ENCODE measurements at regions not wholly inside any gene's neighbourhood (a gene's known extent, or its start where the extent isn't known, plus 50 kb on each side); places are given as distances from the start of the nearest gene placed in this dataset.
"Not testable (repeated sequence)": the region's sequence is repeated elsewhere in the genome, so short reads cannot be mapped to it uniquely, and the experiment has no call there.

DNA sequence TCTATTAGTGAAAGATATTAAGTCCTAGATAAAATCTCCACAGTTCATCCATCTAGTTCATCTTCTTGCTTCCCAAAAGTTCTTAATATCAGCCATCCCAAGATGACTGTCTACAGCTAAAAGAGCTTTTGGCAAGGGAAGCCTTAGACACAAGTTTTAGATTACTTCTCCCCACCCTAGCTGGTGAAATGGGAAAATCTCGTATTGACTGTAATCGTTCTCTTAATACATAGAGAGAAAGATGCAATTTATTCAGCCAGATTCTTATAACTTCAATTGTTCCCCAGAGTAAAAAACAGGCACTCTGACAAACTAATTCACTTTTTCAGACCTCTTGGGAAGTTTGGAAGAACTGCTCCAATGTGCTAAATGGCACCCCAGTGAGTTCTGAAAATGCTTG is 1439.6 kb upstream of the C9orf72 start:
- no peak for TF ChIP-seq POLR2A (IDR thresholded peaks at IDR 0.05; ENCODE audit: low read depth, low read length)
- FAIRE-seq (no peak), DNase-seq (ENCODE audit: insufficient read length, low spot score) (no peak)

DNA sequence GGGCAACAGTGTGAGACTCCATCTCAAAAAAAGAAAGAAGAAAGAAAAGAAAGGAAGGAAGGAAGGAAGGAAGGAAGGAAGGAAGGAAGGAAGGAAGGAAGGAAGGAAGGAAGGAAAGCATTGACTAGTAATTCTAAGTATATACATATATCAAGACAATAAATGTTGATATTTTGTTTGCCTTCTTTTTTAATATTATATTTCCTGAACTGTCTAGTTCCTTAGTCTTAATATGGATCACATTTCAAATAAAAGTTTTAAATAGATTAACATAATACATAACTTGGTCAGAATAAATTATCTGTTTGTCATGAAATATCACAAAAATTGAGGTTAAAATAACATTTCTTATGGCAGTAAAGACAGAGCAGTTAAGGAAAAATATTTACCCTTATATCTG is 1448.4 kb upstream of the C9orf72 start:
- FAIRE-seq (no peak), DNase-seq (ENCODE audit: insufficient read length, low spot score) (no peak)
- no peak for TF ChIP-seq POLR2A (IDR thresholded peaks at IDR 0.05; ENCODE audit: low read depth, low read length)

DNA sequence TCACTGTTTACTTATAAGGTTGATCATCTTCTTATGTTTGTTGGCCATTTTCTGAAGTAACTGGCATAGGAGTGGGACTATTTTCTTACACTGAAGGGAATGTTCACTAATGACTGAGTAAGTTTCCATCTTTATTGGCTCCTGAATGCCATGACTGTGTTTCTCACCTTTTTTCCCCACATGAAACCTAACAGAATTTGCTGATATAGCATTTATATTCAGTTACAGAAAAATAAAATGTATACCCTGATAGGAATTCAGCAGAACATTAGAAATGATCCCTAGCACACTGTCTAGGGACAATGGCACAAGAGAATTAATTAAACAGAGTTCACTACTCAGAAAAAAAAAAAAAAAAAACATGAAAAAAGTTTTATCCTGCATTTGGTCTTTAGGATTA is 1465.1 kb upstream of the C9orf72 start:
- peak; percentile 33 for FAIRE-seq
- no peak for TF ChIP-seq POLR2A (IDR thresholded peaks at IDR 0.05; ENCODE audit: low read depth, low read length)

DNA sequence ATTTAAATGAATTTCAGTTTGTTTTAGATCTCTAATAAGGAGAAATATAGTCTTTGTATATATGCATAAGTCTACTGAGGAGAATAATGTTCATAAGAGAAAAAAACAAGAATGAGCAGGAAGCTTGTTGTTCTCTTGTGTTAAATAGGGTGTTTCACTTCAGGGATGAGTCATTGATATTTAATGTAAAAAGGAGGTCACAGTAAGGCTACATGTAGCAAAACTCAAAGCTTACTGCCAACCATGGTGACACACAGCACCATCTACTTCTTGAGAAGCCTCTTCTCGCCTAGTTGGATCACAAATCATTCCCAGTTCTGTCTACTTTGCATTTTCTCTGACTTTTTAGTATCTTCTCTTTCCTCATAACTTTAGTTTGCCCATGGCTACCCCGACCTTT is 1466.0 kb upstream of the C9orf72 start:
- TF ChIP-seq POLR2A (IDR thresholded peaks at IDR 0.05; ENCODE audit: low read depth, low read length): no peak
- no peak for DNase-seq (ENCODE audit: insufficient read length, low spot score)
- peak; percentile 50 for FAIRE-seq

More for the DNA sequence above, 1465.1 kb upstream of the C9orf72 start:
- no peak for DNase-seq (ENCODE audit: insufficient read length, low spot score)

DNA sequence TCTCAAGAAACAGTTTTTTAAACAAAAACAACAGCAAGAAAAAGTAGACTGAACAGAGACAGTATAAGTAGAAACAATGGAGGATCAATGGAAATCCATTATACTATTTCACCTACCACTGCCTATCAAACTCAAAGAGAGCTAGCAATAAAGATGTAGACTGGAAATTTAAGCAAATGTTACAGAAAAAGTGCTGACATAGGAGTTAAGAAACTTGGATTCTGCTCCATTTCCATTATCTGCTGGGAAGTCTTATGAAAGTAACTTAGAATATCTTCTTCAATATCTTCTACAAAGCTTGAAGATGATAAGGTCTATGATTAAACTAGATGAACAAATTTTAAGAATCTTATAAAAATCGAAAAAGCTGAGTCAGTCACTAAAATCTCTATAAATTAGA is 1469.8 kb upstream of the C9orf72 start:
- TF ChIP-seq POLR2A (IDR thresholded peaks at IDR 0.05; ENCODE audit: low read depth, low read length): no peak
- no peak for FAIRE-seq
- no peak for DNase-seq (ENCODE audit: insufficient read length, low spot score)

DNA sequence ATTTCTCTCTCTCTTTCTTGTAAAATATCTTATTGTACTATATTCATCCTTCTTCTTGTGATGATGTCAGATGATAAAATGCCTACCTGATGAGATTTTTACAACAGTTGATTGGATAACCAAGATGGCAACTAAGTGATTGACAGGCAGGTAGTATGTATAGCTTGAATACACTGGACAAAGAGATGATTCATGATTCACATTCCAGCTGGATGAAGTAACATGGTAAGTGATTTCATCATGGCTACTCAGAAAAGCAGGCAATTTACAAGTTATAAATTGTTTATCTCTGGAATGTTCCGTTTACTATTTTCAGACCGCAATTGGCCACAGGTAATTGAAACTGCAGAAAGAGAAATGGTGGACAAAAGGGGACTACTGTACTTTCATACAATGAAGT is 1471.7 kb upstream of the C9orf72 start:
- DNase-seq (ENCODE audit: insufficient read length, low spot score): no peak
- TF ChIP-seq POLR2A (IDR thresholded peaks at IDR 0.05; ENCODE audit: low read depth, low read length): no peak
- FAIRE-seq: peak; percentile 85

DNA sequence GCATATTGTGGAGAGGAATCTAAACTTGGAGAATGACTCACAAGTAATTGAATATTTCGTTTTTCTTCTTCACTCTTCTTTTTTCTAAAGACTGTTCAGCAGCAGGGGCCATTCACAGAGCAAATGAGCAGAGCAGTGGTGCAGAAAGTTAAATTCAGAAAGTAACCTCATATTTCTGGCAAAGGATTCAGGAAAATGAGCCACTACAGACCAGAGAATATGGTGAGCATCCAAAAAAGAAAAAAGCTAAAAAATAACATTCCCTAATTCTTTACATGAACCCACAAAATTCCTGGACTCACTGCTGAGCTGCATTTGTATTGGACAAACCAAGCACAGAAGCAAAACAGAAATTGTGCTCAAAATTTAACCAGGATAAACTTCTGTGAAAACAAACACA is 1486.8 kb upstream of the C9orf72 start:
- TF ChIP-seq POLR2A (IDR thresholded peaks at IDR 0.05; ENCODE audit: low read depth, low read length): no peak
- DNase-seq (ENCODE audit: insufficient read length, low spot score) (no peak), FAIRE-seq (no peak)

DNA sequence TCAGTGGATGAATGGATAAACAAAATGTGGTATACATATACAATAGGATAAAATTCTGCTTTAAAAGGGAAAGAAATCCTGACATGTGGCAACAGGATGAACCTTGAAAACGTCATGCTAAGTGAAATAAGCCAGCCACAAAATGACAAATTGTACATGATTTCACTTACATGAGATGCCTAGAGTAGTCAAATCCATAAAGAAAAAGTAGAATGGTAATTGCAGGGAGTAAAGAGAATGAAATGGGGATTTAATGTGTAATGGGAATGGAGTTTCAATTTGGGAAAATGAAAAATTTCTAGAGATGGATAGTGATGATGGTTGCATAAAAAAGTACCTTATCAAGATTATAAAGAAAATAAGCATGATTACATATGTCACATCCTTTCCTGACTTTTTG is 1489.2 kb upstream of the C9orf72 start:
- TF ChIP-seq POLR2A (IDR thresholded peaks at IDR 0.05; ENCODE audit: low read depth, low read length): no peak
- FAIRE-seq (no peak), DNase-seq (ENCODE audit: insufficient read length, low spot score) (no peak)

DNA sequence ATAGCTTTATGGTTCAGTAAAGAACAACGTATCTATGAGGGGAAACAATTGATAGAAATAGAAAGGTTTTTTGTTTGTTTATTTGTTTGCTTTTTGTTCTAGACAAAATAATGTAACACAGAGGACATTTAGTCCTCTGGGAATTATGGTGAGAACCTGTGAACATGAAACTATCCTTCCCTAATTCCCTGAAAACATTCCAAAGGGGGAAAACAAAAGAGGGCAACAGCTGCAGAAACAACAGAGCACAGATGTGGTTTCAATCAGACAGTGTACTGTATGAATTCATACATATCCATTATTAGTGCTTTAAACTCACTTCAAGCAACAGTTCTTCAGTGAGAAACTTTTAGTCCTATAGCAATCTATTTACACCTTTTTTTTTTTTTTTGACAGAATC is 1489.8 kb upstream of the C9orf72 start:
- DNase-seq (ENCODE audit: insufficient read length, low spot score) (no peak), FAIRE-seq (no peak)
- TF ChIP-seq POLR2A (IDR thresholded peaks at IDR 0.05; ENCODE audit: low read depth, low read length): no peak

DNA sequence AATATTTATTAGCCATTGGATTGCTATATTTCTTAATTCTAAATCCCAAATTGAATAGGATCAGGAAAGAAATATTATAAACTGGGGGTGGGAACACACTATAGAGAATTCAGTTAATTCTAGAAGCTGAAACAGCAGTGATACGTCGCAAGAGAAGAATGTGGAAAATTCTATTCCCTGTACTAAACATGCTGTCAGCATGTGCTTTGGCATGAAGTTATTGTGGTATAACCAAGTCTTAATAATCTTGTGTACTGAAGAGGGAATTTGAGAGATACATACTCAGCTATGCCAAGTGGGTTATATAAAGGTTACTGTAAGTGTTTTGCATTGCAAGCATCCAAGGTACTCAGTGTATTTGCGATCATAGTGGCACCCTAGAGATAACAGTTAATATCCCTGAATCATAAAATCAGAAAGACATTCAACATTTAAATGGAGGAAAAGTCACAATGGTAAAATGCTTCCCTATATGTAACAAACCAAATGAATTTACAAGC is 1492.9 kb upstream of the C9orf72 start:
- FAIRE-seq (no peak), DNase-seq (ENCODE audit: insufficient read length, low spot score) (no peak)
- no peak for TF ChIP-seq POLR2A (IDR thresholded peaks at IDR 0.05; ENCODE audit: low read depth, low read length)

DNA sequence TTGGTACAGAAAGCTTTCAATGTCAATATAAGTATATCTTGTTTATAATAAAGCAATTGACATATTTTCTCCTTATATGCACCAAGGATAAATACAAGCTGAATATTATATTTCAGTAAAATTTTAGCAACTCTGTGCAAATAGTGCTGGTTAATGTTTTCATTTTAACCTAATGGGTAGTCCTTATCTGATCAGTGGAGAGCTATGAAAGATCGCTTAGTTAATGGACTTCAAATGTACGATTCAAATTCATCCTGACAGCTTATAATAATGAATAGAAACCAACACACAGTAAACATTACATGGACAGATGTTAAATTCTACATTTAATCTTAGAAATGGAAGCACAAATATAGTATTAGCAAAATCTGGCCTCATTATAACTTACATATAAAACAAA is 1495.2 kb upstream of the C9orf72 start:
- no peak for DNase-seq (ENCODE audit: insufficient read length, low spot score)
- no peak for TF ChIP-seq POLR2A (IDR thresholded peaks at IDR 0.05; ENCODE audit: low read depth, low read length)
- no peak for FAIRE-seq

DNA sequence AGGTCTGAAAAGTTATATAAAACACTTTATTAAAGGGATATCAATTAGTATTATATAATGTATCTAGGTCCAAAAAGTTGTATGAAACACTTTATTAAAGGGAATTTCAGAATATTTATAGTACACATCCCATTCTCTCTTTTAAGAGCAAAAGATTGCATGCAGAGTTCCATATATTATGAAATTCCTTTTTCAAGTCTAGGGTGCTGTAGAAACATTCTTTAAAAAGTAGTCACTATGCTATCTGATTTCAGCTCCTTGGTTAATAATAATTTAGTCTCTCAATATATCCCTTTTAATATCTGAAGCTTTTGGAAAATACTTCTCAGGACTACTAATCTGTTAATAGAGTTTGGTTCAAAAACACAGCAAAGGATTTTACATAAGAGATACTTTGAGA is 1496.1 kb upstream of the C9orf72 start:
- DNase-seq (ENCODE audit: insufficient read length, low spot score) (no peak), FAIRE-seq (no peak)
- TF ChIP-seq POLR2A (IDR thresholded peaks at IDR 0.05; ENCODE audit: low read depth, low read length): no peak

DNA sequence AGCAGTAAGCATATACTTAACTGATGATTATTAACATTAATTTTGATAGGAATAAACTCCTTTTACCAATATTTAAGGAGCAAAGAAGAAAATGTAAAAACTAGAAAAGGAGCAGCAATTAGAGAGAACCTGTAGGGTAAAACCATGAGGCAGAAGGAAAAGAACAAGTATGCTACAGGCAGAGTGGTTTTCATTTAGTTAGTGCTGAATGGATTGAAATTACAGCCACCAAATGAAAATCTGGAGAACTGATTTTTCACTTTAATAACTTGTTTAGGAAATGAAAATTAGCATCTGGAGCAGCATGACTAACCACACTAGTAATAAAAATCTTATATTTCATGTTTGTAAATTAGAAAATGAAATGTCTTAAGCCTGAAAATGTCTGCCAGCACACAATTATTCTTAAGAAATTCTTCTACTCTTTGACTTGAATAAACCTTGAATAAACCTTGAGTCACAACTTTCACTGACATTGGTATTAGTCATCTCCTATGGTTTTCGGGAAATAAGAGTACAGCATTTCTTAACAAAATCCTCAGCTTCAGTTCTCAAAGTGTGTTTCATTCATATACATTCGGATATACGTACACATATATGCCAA is 1504.9 kb upstream of the C9orf72 start:
- peak; percentile 1 for DNase-seq (ENCODE audit: insufficient read length, low spot score)
- TF ChIP-seq POLR2A (IDR thresholded peaks at IDR 0.05; ENCODE audit: low read depth, low read length): no peak
- FAIRE-seq: peak; percentile 90

DNA sequence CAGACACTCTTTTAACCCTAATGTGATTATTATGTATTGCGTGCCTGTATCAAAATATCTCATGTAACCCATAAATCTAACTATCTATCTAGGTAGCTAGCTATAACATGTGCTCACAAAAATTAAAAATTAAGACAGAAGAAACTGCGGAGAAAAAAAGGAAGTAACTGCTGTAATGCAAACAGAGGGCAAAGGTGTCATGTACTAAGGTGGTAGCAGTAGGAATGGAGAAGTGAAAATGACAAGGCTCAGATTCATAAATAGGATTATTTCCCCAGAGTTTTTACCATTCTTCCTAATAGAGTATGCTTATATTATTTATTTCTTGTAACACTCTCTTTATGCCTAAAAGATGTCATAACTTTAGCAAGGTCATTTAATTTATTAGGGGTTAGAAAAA is 1527.5 kb upstream of the C9orf72 start:
- no peak for DNase-seq (ENCODE audit: insufficient read length, low spot score)

DNA sequence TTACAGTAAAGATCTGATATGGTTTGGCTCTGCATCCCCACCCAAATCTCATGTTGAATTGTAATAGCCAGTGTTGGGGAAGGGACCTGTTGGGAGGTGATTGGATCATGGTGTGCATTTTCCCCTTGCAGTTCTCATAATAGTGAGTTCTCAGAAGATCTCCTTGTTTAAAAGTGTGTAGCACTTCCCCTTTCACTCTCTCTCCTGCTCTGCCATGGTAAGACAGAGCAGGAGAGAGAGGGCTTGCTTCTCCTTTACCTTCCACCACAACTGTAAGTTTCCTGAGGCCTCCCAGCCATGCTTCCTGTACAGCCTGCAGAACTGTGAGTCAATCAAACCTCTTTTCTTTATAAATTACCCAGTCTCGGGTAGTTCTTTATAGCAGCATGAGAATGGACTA is 1530.9 kb upstream of the C9orf72 start:
- DNase-seq (ENCODE audit: insufficient read length, low spot score); FAIRE-seq: not testable (repeated sequence)

More for the DNA sequence above, 1527.5 kb upstream of the C9orf72 start:
- TF ChIP-seq POLR2A (IDR thresholded peaks at IDR 0.05; ENCODE audit: low read depth, low read length): no peak
- FAIRE-seq: no peak

DNA sequence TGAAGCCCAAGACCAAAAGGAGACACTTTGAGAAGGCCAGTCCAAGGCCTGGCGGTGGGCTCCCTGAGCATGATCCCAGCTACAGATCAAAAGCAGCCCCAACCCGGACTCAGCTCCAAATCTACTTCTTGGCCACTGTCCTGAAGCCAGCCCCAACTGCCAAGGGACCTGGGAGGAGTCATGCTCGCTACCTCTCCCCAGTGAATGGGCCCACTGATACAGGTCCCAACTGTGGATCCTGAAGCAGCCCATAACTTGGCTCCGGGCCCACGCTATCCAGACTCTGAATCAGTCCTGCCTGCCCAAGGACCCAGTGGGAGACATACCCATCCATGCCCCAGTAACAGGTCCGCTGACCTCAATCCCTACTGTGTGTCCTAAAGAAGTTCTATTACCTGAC is 1545.3 kb upstream of the C9orf72 start:
- no peak for TF ChIP-seq POLR2A (IDR thresholded peaks at IDR 0.05; ENCODE audit: low read depth, low read length)
- FAIRE-seq: no peak
- DNase-seq (ENCODE audit: insufficient read length, low spot score): no peak

Data from H54 (cell line).